ENCODE measurements at regions not wholly inside any gene's neighbourhood (a gene's known extent, or its start where the extent isn't known, plus 50 kb on each side); places are given as distances from the start of the nearest gene placed in this dataset.

DNA sequence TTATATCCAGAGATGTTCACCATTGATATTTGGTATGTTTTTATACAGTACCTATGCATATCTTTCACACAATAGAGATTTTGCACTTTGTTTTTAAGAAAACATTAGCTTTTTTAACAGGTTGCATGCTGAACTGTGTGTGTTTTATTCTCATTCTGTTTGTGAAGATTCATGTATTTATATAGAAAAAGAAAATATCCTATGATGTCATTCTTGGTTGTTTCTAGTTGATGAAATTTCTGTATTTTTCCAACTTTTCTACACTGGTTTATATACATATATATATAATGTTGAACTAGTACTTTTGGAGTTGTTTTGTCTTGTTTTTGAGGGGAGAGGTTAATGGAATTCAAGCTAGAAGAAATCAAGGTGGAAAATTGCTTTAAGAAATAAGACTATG is 143.8 kb downstream of the MATN1 start:
- TF ChIP-seq POLR2A (IDR thresholded peaks at IDR 0.05; ENCODE audit: low read length) (no peak), GATA1 (IDR thresholded peaks at IDR 0.05; ENCODE audit: low read depth, low read length) (no peak)

Data from erythroblast (primary cell).